Karpas-422 (cell line): ENCODE measurements at regions not wholly inside any gene's neighbourhood (a gene's known extent, or its start where the extent isn't known, plus 50 kb on each side); places are given as distances from the start of the nearest gene placed in this dataset.

Experiments
- DNase-seq: peaks from one replicate; pipeline ENCODE4 v3.0.0-alpha.2; 2015
- H2AFZ ChIP-seq: fragments of 200-600 bp; sonication (generic); 2 replicates; pipeline ENCODE4 v1.6.1; 2014; ENCODE audit warnings: antibody characterized with exemption, low read length, mixed read lengths
- H3K27ac ChIP-seq: fragments of 200-600 bp; sonication (generic); 2 replicates; pipeline ENCODE4 v1.5.1; 2014; ENCODE audit warnings: mild to moderate bottlenecking, low read length, moderate library complexity
- H3K27me3 ChIP-seq: fragments of 200-600 bp; sonication (generic); 2 replicates; pipeline ENCODE4 v1.6.1; 2014; ENCODE audit warnings: low read length, mixed read lengths
- H3K36me3 ChIP-seq: fragments of 200-600 bp; sonication (generic); 2 replicates; pipeline ENCODE4 v1.6.1; 2014; ENCODE audit warnings: low read length, mixed read lengths; ENCODE audit not compliant: insufficient read depth
- H3K4me1 ChIP-seq: fragments of 200-600 bp; sonication (generic); 2 replicates; pipeline ENCODE4 v1.6.1; 2014; ENCODE audit warnings: mild to moderate bottlenecking, low read length, mixed read lengths
- H3K4me2 ChIP-seq: fragments of 200-600 bp; sonication (generic); 2 replicates; pipeline ENCODE4 v1.6.1; 2014; ENCODE audit warnings: low read length, low read depth, mild to moderate bottlenecking; ENCODE audit not compliant: poor library complexity, severe bottlenecking
- H3K4me3 ChIP-seq: fragments of 200-600 bp; sonication (generic); 2 replicates; pipeline ENCODE4 v1.5.1; 2014; ENCODE audit warnings: mild to moderate bottlenecking, antibody characterized with exemption, low read length, mixed read lengths
- H3K79me2 ChIP-seq: fragments of 200-600 bp; sonication (generic); 2 replicates; pipeline ENCODE4 v1.6.1; 2014; ENCODE audit warnings: mild to moderate bottlenecking, low read length, mixed read lengths
- H3K9ac ChIP-seq: fragments of 200-600 bp; sonication (generic); 2 replicates; pipeline ENCODE4 v1.6.0; 2014; ENCODE audit warnings: low read length
- H3K9me2 ChIP-seq: fragments of 200-600 bp; sonication (generic), shearing (Covaris generic); replicated peaks from 2 replicates; pipeline ENCODE4 v1.6.0; 2014; ENCODE audit warnings: mild to moderate bottlenecking, low read length, moderate library complexity; ENCODE audit not compliant: insufficient read depth
- H3K9me3 ChIP-seq: fragments of 300-700, 200-600 bp; sonication (generic); 2 replicates; pipeline ENCODE4 v1.6.1; 2014; ENCODE audit warnings: low read length, mixed read lengths
- H4K20me1 ChIP-seq: fragments of 200-600 bp; sonication (generic); 2 replicates; pipeline ENCODE4 v1.6.1; 2014; ENCODE audit warnings: mild to moderate bottlenecking, antibody characterized with exemption, low read length, low read depth; ENCODE audit not compliant: insufficient read depth

DNA sequence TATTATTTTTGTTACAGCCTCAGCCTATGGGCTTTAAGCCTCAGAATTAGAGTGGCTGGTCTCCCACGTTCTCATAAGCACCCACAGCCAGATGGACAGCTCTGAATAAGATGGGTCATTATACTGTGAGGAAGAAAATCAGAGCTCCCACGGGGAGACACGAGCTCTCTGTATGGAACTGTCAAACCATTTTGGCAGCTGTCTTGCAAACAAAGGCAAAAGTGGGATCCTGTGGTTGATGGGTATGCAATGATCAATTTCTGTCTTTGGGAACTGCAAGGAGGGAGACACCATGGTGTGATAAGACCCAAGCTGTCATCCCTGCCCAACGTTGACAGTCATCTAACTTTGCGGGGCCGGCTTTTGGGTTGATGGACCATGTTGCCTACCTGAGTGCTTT, 614.3 kb downstream of the TYW1 start:
- Histone ChIP-seq H3K36me3 (no peaks in the 10 kb centered on the region), H2AFZ (no peak overlapping the region), H3K4me1 (no peaks in the 10 kb centered on the region), H3K79me2 (no peaks in the 10 kb centered on the region), H3K9me3 (no peaks in the 10 kb centered on the region), H3K4me2 (no peak overlapping the region), H3K27me3 (no peaks in the 10 kb centered on the region), H3K9me2 (no peaks in the 10 kb centered on the region), H3K9ac (no peak overlapping the region), H4K20me1 (no peaks in the 10 kb centered on the region), H3K4me3 (no peak overlapping the region), H3K27ac (no peak overlapping the region)
- no peak for DNase-seq

- no peak overlapping the region for H3K4me2 ChIP-seq
- H3K9ac ChIP-seq = no peak overlapping the region
- H3K27ac ChIP-seq = no peak overlapping the region
- H3K4me3 ChIP-seq = no peak overlapping the region
- H3K79me2 ChIP-seq = no peaks in the 10 kb centered on the region
- H3K36me3 ChIP-seq = no peaks in the 10 kb centered on the region
- no peaks in the 10 kb centered on the region for H3K4me1 ChIP-seq
- no peaks in the 10 kb centered on the region for H3K9me3 ChIP-seq
- no peaks in the 10 kb centered on the region for H3K27me3 ChIP-seq
- no peak overlapping the region for H2AFZ ChIP-seq
- no peak for DNase-seq
- H4K20me1 ChIP-seq = no peaks in the 10 kb centered on the region
- no peaks in the 10 kb centered on the region for H3K9me2 ChIP-seq
Measured at GRCh38 chr7:67614843-67615242, 618.2 kb downstream of the TYW1 start.

DNA sequence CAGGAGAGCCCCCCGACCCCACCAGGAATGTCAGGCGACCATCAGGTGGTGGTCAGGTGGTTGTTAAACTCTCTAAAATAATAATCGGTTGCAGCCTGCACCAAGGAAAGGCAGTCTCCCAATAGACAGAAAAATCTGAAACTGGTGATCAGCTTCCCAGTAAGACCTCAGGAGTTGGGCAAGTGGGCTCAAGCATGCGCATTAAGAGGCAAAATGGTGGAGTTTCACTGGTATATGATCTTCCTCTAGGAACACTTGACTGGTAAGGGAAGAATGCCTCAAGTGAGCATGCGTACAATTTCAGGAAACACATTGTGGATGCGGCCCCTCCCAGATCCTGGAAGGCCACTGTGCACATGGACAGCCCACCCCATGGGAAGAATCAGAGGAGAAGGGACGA, 619.9 kb downstream of the TYW1 start:
- Histone ChIP-seq H3K79me2 (no peaks in the 10 kb centered on the region), H3K27me3 (no peaks in the 10 kb centered on the region), H3K4me3 (no peak overlapping the region), H3K36me3 (no peaks in the 10 kb centered on the region), H3K4me2 (no peak overlapping the region), H3K9ac (no peak overlapping the region), H2AFZ (no peak overlapping the region), H4K20me1 (no peaks in the 10 kb centered on the region), H3K27ac (no peak overlapping the region), H3K4me1 (no peaks in the 10 kb centered on the region), H3K9me3 (no peaks in the 10 kb centered on the region), H3K9me2 (no peaks in the 10 kb centered on the region)
- DNase-seq = no peak

GRCh38 chr7:67618556-67619162, 622.0 kb downstream of the TYW1 start:
- Histone ChIP-seq H3K4me2 (no peak overlapping the region), H3K27ac (no peak overlapping the region), H4K20me1 (no peaks in the 10 kb centered on the region), H3K27me3 (no peaks in the 10 kb centered on the region), H3K9me2 (no peaks in the 10 kb centered on the region), H3K79me2 (no peaks in the 10 kb centered on the region), H3K9me3 (no peaks in the 10 kb centered on the region), H3K4me3 (no peak overlapping the region), H2AFZ (no peak overlapping the region), H3K36me3 (no peaks in the 10 kb centered on the region), H3K4me1 (no peaks in the 10 kb centered on the region), H3K9ac (no peak overlapping the region)
- DNase-seq = no peak

GRCh38 chr7:67619175-67619574, 622.5 kb downstream of the TYW1 start:
- Histone ChIP-seq H3K4me2 (no peak overlapping the region), H3K27ac (no peak overlapping the region), H3K36me3 (no peaks in the 10 kb centered on the region), H3K9me3 (no peaks in the 10 kb centered on the region), H3K9me2 (no peaks in the 10 kb centered on the region), H3K4me1 (no peaks in the 10 kb centered on the region), H3K9ac (no peak overlapping the region), H3K4me3 (no peak overlapping the region), H2AFZ (no peak overlapping the region), H3K79me2 (no peaks in the 10 kb centered on the region), H3K27me3 (no peaks in the 10 kb centered on the region), H4K20me1 (no peaks in the 10 kb centered on the region)
- DNase-seq = no peak

GRCh38 chr7:67620216-67620933, 623.7 kb downstream of the TYW1 start:
- Histone ChIP-seq H3K27ac (no peak overlapping the region), H2AFZ (no peak overlapping the region), H3K27me3 (no peaks in the 10 kb centered on the region), H3K4me2 (no peak overlapping the region), H3K9me2 (no peaks in the 10 kb centered on the region), H4K20me1 (no peaks in the 10 kb centered on the region), H3K4me1 (no peaks in the 10 kb centered on the region), H3K9ac (no peak overlapping the region), H3K36me3 (no peaks in the 10 kb centered on the region), H3K4me3 (no peak overlapping the region), H3K9me3 (no peaks in the 10 kb centered on the region), H3K79me2 (no peaks in the 10 kb centered on the region)
- DNase-seq = no peak

- no peak overlapping the region for H3K4me2 ChIP-seq
- H3K79me2 ChIP-seq = no peaks in the 10 kb centered on the region
- no peaks in the 10 kb centered on the region for H3K4me1 ChIP-seq
- H3K4me3 ChIP-seq = no peak overlapping the region
- no peak for DNase-seq
- no peaks in the 10 kb centered on the region for H3K9me2 ChIP-seq
- no peak overlapping the region for H2AFZ ChIP-seq
- H3K9ac ChIP-seq = no peak overlapping the region
- no peaks in the 10 kb centered on the region for H4K20me1 ChIP-seq
- no peaks in the 10 kb centered on the region for H3K9me3 ChIP-seq
- no peak overlapping the region for H3K27ac ChIP-seq
- H3K36me3 ChIP-seq = no peaks in the 10 kb centered on the region
- H3K27me3 ChIP-seq = no peaks in the 10 kb centered on the region
Measured at GRCh38 chr7:67621704-67622103, 625.1 kb downstream of the TYW1 start.

DNA sequence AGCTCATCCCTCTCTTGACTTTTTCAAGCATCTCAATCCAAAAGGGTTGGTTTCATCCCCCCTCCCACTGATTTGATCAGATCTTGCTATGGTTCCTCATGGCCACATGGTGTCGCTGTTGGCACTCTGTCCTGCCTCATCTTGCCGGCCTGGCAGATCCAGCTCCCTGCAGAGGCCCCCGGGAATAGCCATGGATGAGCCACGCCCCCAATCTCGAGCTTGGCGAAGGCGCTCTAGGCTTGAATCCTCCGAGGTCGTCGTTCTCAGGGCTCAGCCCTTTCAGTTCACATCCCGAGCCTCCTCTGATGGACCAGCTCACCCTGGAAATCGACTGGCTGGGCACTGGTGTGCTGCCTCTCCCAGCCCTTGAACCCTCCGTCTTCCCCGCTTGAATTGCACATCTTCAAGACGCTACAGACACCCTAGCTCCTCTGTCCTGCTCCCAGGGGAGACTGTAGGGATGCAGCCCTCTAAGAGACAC, 628.7 kb downstream of the TYW1 start:
- Histone ChIP-seq H2AFZ (no peak overlapping the region), H4K20me1 (no peaks in the 10 kb centered on the region), H3K4me3 (no peak overlapping the region), H3K79me2 (no peaks in the 10 kb centered on the region), H3K27me3 (no peaks in the 10 kb centered on the region), H3K9ac (no peak overlapping the region), H3K36me3 (no peaks in the 10 kb centered on the region), H3K9me2 (no peaks in the 10 kb centered on the region), H3K4me1 (no peaks in the 10 kb centered on the region), H3K27ac (no peak overlapping the region), H3K4me2 (no peak overlapping the region), H3K9me3 (no peaks in the 10 kb centered on the region)
- DNase-seq = peak; percentile 80
